Left lung (tissue), 4 donors: ENCODE measurements at regions not wholly inside any gene's neighbourhood (a gene's known extent, or its start where the extent isn't known, plus 50 kb on each side); places are given as distances from the start of the nearest gene placed in this dataset.
"Not testable (repeated sequence)": the region's sequence is repeated elsewhere in the genome, so short reads cannot be mapped to it uniquely, and the experiment has no call there.

Experiments
- ATAC-seq: fragments of 200-7000 bp; cut with Tn5 transposase; one replicate; pipeline ENCODE4 v1.9.1; 2020; ENCODE audit warnings: moderate library complexity
- DNase-seq, 4 donors: peaks; one replicate each; pipeline ENCODE4 v3.0.0-alpha.2; 2013 to 2020
- H3K27ac ChIP-seq, 2 donors: fragments of 200-600 bp; sonication (generic) in 1 of 2; one replicate each; pipeline versions ENCODE4 v1.5.0 to v1.8.0; 2020 to 2021
- H3K27me3 ChIP-seq, 2 donors: fragments of 200-600 bp; sonication (generic) in 1 of 2; one replicate each; pipeline versions ENCODE4 v1.5.0 to v1.8.0; 2020 to 2021
- H3K36me3 ChIP-seq, 2 donors: fragments of 200-600 bp; sonication (generic) in 1 of 2; one replicate each; pipeline versions ENCODE4 v1.5.0 to v1.8.0; 2020 to 2021
- H3K4me1 ChIP-seq, 2 donors: fragments of 200-600 bp; one replicate each; pipeline ENCODE4 v1.8.0; 2021
- H3K4me3 ChIP-seq, 2 donors: fragments of 200-600 bp; sonication (generic) in 1 of 2; one replicate each; pipeline versions ENCODE4 v1.5.0 to v1.8.0; 2020 to 2021; ENCODE audit warnings: mild to moderate bottlenecking in 1 of 2
- H3K9me3 ChIP-seq, 2 donors: fragments of 200-600 bp; sonication (generic) in 1 of 2; one replicate each; pipeline versions ENCODE4 v1.5.0 to v1.8.0; 2020 to 2021
- intact Hi-C, 2 donors: fragments of 100-400 bp; cut with DNase I; formaldehyde crosslinking; loops; one replicate each; pipeline versions ENCODE4 v1.11.2 to v1.14.2; 2022
- TF ChIP-seq, protein P1 (sequence below), 2 donors: fragments of 200-600 bp; sonication (generic) in 1 of 2; IDR thresholded peaks; one replicate each; pipeline versions ENCODE4 v1.5.0 to v1.8.0; 2021; ENCODE audit warnings: antibody characterized with exemption in 2 of 2
- donor health status: DM: no; HTN: yes; CAD: no.
- donor health status: DM: no; HTN: no; CAD: no.

GRCh38 chr6:120935016-120935415, 399.3 kb downstream of the TBC1D32 start:
- no peaks in the 10 kb centered on the region for H3K4me1 ChIP-seq
- H3K27me3 ChIP-seq: no peaks in the 10 kb centered on the region
- no peaks in the 10 kb centered on the region for H3K36me3 ChIP-seq
- no peaks in the 10 kb centered on the region for H3K9me3 ChIP-seq
- no peak for DNase-seq
- no peak overlapping the region for H3K4me3 ChIP-seq
- no peak overlapping the region for H3K27ac ChIP-seq
- TF ChIP-seq, protein P1, sequence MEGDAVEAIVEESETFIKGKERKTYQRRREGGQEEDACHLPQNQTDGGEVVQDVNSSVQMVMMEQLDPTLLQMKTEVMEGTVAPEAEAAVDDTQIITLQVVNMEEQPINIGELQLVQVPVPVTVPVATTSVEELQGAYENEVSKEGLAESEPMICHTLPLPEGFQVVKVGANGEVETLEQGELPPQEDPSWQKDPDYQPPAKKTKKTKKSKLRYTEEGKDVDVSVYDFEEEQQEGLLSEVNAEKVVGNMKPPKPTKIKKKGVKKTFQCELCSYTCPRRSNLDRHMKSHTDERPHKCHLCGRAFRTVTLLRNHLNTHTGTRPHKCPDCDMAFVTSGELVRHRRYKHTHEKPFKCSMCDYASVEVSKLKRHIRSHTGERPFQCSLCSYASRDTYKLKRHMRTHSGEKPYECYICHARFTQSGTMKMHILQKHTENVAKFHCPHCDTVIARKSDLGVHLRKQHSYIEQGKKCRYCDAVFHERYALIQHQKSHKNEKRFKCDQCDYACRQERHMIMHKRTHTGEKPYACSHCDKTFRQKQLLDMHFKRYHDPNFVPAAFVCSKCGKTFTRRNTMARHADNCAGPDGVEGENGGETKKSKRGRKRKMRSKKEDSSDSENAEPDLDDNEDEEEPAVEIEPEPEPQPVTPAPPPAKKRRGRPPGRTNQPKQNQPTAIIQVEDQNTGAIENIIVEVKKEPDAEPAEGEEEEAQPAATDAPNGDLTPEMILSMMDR (IDR thresholded peaks at IDR 0.05): no peak
- intact Hi-C loops: no loop called here
- ATAC-seq: no peak

DNA sequence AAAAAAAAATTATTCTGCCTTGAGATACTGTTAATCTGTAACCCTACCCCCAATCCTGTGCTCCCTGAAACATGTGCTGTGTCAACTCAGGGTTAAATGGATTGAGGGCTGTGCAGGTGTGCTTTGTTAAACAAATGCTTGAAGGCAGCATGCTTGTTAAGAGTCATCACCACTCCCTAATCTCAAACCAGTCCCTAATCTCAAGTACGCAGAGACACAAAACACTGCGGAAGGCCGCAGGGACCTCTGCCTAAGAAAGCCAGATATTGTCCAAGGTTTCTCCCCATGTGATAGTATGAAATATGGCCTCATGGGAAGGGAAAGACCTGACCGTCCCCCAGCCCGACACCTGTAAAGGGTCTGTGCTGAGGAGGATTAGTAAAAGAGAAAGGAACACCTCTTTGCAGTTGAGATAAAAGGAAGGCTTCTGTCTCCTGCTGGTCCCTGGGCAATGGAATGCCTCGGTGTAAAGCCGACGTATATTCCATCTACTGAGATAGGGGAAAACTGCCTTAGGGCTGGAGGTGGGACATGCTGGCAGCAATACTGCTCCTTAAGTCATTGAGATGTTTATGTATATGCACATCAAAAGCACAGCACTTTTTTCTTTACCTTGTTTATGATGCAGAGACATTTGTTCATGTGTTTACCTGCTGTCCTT, 402.6 kb downstream of the TBC1D32 start:
- ATAC-seq, DNase-seq: not testable (repeated sequence)

DNA sequence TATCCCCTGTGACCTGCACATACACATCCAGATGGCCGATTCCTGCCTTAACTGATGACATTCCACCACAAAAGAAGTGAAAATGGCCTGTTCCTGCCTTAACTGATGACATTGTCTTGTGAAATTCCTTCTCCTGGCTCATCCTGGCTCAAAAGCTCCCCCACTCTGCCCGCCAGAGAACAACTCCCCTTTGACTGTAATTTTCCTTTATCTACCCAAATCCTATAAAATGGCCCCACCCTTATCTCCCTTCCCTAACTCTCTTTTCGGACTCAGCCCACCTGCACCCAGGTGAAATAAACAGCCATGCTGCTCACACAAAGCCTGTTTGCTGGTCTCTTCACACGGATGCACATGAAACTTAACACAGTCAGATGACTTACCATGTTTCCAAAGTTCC, 403.8 kb downstream of the TBC1D32 start:
- ATAC-seq, H3K9me3 ChIP-seq, H3K27ac ChIP-seq, H3K4me3 ChIP-seq, H3K27me3 ChIP-seq, intact Hi-C loops, DNase-seq, H3K4me1 ChIP-seq, H3K36me3 ChIP-seq: not testable (repeated sequence)

More for the DNA sequence above, 402.6 kb downstream of the TBC1D32 start:
- H3K36me3 ChIP-seq, H3K9me3 ChIP-seq, intact Hi-C loops, H3K4me1 ChIP-seq, H3K27ac ChIP-seq, H3K4me3 ChIP-seq, H3K27me3 ChIP-seq: not testable (repeated sequence)

DNA sequence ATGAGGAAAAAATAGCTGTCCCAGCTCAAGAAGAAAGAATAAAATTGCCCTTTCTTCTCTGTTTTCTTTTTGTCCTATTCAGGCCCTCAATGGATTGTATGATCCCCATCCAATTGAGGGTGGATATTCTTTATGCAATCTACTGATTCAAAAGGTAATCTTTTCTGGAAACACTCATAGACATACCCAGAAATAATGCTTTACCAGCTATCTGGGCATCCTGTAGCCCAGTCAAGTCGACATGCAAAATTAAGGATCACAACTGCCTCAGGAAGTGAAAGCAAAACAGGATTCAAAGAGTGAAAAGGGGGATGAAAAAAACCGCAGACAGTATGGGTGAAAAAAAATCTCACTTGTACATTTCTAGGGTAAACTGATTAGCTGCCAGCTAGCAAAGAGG, 410.1 kb downstream of the TBC1D32 start:
- TF ChIP-seq, protein P1 (IDR thresholded peaks at IDR 0.05): no peak
- H3K4me1 ChIP-seq: no peaks in the 10 kb centered on the region
- H3K27ac ChIP-seq: no peak overlapping the region
- H3K9me3 ChIP-seq: no peaks in the 10 kb centered on the region
- no peak overlapping the region for H3K4me3 ChIP-seq
- H3K36me3 ChIP-seq: no peaks in the 10 kb centered on the region
- intact Hi-C loops: no loop called here
- H3K27me3 ChIP-seq: no peaks in the 10 kb centered on the region
- ATAC-seq (no peak), DNase-seq (no peak)

DNA sequence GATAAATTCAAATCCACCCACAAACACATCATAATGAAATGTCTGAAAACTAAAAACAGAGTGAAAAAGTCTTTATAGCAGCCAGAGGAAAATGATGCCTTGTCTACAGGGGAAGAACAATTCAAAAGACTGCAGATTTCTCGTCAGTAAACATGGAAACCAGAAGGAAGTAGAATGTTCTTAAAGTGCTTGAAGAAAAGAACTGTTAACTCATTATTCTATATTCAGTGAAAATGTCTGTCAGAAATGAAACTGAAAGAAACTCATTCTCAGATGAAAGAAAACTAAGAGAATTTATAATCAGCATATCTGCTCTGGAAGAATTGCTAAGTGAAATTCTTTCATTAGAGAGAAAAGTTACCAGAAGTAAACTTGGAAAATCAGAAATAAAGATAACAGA, 416.1 kb downstream of the TBC1D32 start:
- no peak for DNase-seq
- H3K36me3 ChIP-seq: no peaks in the 10 kb centered on the region
- TF ChIP-seq, protein P1 (IDR thresholded peaks at IDR 0.05): no peak
- no peaks in the 10 kb centered on the region for H3K27me3 ChIP-seq
- no peaks in the 10 kb centered on the region for H3K4me1 ChIP-seq
- no peaks in the 10 kb centered on the region for H3K9me3 ChIP-seq
- intact Hi-C loops: no loop called here
- ATAC-seq: no peak
- H3K4me3 ChIP-seq: no peak overlapping the region
- no peak overlapping the region for H3K27ac ChIP-seq

DNA sequence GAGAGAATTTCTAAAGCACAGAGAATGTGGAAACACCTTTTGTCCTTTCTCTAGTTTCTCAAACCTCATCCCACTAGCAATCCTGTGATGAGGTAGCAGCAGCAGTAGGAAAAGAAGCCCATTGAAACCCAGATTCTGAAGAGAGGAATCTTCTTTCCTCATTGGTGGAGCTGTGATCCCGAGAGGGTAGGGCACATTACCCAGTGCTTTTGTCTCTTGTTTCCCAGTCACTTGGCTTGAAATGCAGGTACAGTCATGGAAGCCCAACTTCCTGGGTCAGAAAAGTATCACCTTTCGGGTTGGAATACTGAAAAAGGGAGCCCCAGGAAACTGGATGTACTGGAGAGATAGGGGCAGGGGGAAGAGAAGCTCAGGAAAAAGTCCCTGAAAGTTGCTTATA, 417.4 kb downstream of the TBC1D32 start:
- intact Hi-C loops: no loop called here
- TF ChIP-seq, protein P1 (IDR thresholded peaks at IDR 0.05): no peak

More for the DNA sequence above, 417.4 kb downstream of the TBC1D32 start:
- Histone ChIP-seq H3K27ac (no peak overlapping the region), H3K4me3 (no peak overlapping the region), H3K4me1 (no peaks in the 10 kb centered on the region), H3K27me3 (no peaks in the 10 kb centered on the region), H3K36me3 (no peaks in the 10 kb centered on the region), H3K9me3 (no peaks in the 10 kb centered on the region)
- no peak for DNase-seq
- no peak for ATAC-seq
